NCI-H2107 treated with DMSO at 0.1 percent for 48 hours (cell line): ENCODE measurements at regions not wholly inside any gene's neighbourhood (a gene's known extent, or its start where the extent isn't known, plus 50 kb on each side); places are given as distances from the start of the nearest gene placed in this dataset.

ENCODE experiments used
- DNase-seq: peaks from one replicate; lab custom pipeline; 2025; ENCODE audit not compliant: unreplicated experiment; lab: John Stamatoyannopoulos, UW

- peak; percentile 12 for DNase-seq
These were observed 59.7 kb upstream of the C14orf132 start for GRCh38 chr14:95979339-95980042.

GRCh38 chr14:95980402-95980801 lies 58.8 kb upstream of the C14orf132 start:
- no peak for DNase-seq

- no peak for DNase-seq
These were observed 57.2 kb upstream of the C14orf132 start for GRCh38 chr14:95981965-95982364.

GRCh38 chr14:95984206-95984605 lies 55.0 kb upstream of the C14orf132 start:
- no peak for DNase-seq
